ENCODE measurements at regions not wholly inside any gene's neighbourhood (a gene's known extent, or its start where the extent isn't known, plus 50 kb on each side); places are given as distances from the start of the nearest gene placed in this dataset.

DNA sequence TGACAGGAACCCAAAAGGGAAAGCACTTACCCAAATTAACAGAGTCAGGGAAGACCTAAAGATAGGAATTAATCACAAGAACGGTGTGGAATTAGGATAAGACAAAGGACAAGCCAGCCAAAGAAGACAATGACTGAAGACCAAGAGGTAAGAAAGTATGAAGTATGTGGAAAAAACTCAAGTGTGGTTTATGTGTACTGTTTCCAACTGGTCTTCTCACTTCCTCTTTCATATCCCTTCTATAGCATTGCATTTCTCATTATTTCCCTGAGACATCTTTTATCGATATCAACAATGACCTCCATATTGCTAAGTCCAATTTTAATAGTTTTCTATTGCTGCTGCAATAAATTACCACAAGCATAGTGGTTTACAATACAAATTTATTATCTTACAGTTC is 313.5 kb upstream of the SLC39A10 start:
- no peaks in the 10 kb centered on the region for H3K27me3 ChIP-seq
- no peaks in the 10 kb centered on the region for H3K9me3 ChIP-seq
- WGBS, 2 donors: 79 to 87% methylated on average over 2 of the region's 2 CpGs
- H3K36me3 ChIP-seq: no peaks in the 10 kb centered on the region
- ATAC-seq (no peak), DNase-seq (no peak), FAIRE-seq (no peak)
- H3K4me1 ChIP-seq: no peaks in the 10 kb centered on the region
- H3K27ac ChIP-seq: no peak overlapping the region
- TF ChIP-seq CTCF (IDR thresholded peaks at IDR 0.05): no peak
- H3K4me3 ChIP-seq: no peak overlapping the region
- intact Hi-C loops (cut with DNase I): no loop called here

- intact Hi-C loops (cut with DNase I): no loop called here
- no peaks in the 10 kb centered on the region for H3K4me1 ChIP-seq
- WGBS, 2 donors: 48 to 49% methylated on average over 4 of the region's 4 CpGs
- H3K27ac ChIP-seq: no peak overlapping the region
- FAIRE-seq (no peak), DNase-seq (no peak), ATAC-seq (no peak)
- H3K4me3 ChIP-seq: no peak overlapping the region
- H3K27me3 ChIP-seq: no peaks in the 10 kb centered on the region
- no peaks in the 10 kb centered on the region for H3K36me3 ChIP-seq
- TF ChIP-seq CTCF (IDR thresholded peaks at IDR 0.05): no peak
- no peaks in the 10 kb centered on the region for H3K9me3 ChIP-seq
These were observed 315.0 kb upstream of the SLC39A10 start for GRCh38 chr2:195342061-195342460.

DNA sequence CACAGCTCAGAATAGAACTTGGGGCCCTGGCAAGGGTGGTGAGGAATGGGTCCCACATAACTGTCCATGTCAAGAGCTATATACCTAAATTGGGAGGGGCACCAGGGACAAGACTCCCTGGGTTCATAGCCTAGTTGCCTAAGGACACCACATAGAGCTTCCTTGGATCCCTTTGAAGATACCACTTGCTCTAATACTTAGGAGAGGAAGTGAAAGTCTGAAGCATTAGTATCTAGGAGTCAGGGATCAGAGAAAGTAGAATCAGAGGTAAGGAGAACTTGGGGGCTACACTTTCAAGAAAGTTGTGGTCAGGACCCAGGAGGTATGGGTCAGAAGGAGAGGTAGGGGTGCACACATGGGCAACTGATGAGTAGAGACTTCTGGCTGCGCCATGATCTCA is 318.2 kb upstream of the SLC39A10 start:
- ATAC-seq: no peak
- DNase-seq: no peak
- FAIRE-seq: no peak

GRCh38 chr2:195337597-195337996 is 319.4 kb upstream of the SLC39A10 start:
- ATAC-seq: no peak
- FAIRE-seq: no peak
- H3K27ac ChIP-seq: no peak overlapping the region
- 28 to 36% methylated on average over 2 of the region's 2 CpGs for WGBS, 2 donors
- H3K4me1 ChIP-seq: no peaks in the 10 kb centered on the region
- H3K27me3 ChIP-seq: no peaks in the 10 kb centered on the region
- DNase-seq: no peak
- no peak overlapping the region for H3K4me3 ChIP-seq
- no peak for TF ChIP-seq CTCF (IDR thresholded peaks at IDR 0.05)
- H3K36me3 ChIP-seq: no peaks in the 10 kb centered on the region
- intact Hi-C loops (cut with DNase I): no loop called here
- H3K9me3 ChIP-seq: no peaks in the 10 kb centered on the region

More for the DNA sequence above, 318.2 kb upstream of the SLC39A10 start:
- TF ChIP-seq CTCF (IDR thresholded peaks at IDR 0.05): no peak
- no peak overlapping the region for H3K4me3 ChIP-seq
- no peak overlapping the region for H3K27ac ChIP-seq
- H3K9me3 ChIP-seq: no peaks in the 10 kb centered on the region
- intact Hi-C loops (cut with DNase I): no loop called here
- H3K27me3 ChIP-seq: no peaks in the 10 kb centered on the region
- 91 to 100% methylated on average over 1 of the region's 1 CpG for WGBS, 2 donors
- H3K4me1 ChIP-seq: no peaks in the 10 kb centered on the region
- H3K36me3 ChIP-seq: no peaks in the 10 kb centered on the region

DNA sequence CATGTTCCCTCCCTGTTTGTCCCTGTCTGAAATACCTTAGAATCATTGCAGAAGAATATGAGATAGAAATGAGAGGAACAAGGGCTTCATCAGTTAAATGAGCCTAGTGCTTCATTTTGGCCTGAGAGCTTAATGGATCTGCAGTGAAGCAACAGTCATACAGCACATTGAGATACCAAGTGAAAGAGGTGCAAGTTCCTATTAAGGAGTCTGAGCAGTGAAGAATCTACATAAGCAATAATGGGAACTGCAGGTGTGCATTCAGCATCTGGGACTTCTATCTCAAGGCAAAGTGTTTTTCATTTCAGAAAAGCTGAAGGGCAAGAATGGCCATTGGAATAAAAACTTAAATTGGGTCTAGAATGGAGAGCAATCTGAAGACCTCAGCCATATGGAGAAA is 323.2 kb upstream of the SLC39A10 start:
- ATAC-seq (no peak), DNase-seq (no peak), FAIRE-seq (no peak)
- no peak overlapping the region for H3K27ac ChIP-seq
- no peaks in the 10 kb centered on the region for H3K36me3 ChIP-seq
- no peak overlapping the region for H3K4me3 ChIP-seq
- H3K9me3 ChIP-seq: no peaks in the 10 kb centered on the region
- intact Hi-C loops (cut with DNase I): no loop called here
- no peaks in the 10 kb centered on the region for H3K27me3 ChIP-seq
- TF ChIP-seq CTCF (IDR thresholded peaks at IDR 0.05): no peak
- H3K4me1 ChIP-seq: no peaks in the 10 kb centered on the region
